GM12874 (cell line): ENCODE measurements at regions not wholly inside any gene's neighbourhood (a gene's known extent, or its start where the extent isn't known, plus 50 kb on each side); places are given as distances from the start of the nearest gene placed in this dataset.

Experiments
- TF ChIP-seq, protein P1 (sequence below): IDR thresholded peaks from 2 replicates; pipeline ENCODE4 v1.5.1; 2011; ENCODE audit warnings: low read depth, mild to moderate bottlenecking, control low read depth, low read length, moderate library complexity; ENCODE audit not compliant: insufficient read depth

DNA sequence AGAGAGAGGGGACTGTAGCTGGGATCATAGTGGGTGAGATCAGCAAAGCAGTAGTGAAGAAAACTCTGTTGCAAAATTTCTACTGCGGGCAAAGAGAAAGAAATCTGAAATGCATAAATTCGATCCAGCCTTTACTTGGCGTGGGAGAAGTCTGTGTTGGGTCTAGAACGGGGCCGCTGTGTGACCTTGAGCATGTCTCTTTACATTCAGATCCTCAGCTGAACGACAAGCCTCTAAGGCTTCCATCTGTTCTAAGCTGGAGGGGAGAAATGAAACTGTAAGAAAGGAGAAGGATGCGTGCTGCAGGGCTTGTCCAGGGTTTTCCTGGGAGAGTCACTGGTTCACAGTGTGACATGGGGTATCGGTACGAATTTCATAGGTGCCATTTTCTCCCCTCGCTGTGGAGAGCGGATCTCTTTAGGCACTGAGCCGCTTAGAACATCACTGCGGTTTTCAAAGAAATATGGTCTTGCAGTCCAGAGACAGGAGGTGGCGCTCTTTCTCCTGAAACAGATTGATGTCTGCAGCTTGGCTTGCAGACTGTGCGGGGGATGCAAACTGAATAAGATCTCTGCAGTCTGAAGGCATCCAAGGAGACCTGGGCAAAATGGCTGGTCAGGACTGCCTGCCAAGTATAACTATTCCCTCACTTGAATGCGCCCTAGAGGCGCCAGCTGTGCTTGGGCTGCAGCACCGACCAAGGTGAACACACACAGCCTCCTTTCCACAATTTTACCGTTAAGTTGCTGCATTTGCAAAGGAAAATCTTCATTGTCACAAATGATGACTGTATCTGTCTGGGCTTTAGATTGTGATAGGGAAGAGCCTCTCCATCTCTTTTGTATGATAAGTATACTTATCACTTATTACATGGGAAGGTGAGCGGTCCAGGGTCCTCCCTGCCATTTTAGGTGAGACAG is 104.1 kb downstream of the XCL2 start:
- TF ChIP-seq, protein P1, sequence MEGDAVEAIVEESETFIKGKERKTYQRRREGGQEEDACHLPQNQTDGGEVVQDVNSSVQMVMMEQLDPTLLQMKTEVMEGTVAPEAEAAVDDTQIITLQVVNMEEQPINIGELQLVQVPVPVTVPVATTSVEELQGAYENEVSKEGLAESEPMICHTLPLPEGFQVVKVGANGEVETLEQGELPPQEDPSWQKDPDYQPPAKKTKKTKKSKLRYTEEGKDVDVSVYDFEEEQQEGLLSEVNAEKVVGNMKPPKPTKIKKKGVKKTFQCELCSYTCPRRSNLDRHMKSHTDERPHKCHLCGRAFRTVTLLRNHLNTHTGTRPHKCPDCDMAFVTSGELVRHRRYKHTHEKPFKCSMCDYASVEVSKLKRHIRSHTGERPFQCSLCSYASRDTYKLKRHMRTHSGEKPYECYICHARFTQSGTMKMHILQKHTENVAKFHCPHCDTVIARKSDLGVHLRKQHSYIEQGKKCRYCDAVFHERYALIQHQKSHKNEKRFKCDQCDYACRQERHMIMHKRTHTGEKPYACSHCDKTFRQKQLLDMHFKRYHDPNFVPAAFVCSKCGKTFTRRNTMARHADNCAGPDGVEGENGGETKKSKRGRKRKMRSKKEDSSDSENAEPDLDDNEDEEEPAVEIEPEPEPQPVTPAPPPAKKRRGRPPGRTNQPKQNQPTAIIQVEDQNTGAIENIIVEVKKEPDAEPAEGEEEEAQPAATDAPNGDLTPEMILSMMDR: peak; percentile 76

DNA sequence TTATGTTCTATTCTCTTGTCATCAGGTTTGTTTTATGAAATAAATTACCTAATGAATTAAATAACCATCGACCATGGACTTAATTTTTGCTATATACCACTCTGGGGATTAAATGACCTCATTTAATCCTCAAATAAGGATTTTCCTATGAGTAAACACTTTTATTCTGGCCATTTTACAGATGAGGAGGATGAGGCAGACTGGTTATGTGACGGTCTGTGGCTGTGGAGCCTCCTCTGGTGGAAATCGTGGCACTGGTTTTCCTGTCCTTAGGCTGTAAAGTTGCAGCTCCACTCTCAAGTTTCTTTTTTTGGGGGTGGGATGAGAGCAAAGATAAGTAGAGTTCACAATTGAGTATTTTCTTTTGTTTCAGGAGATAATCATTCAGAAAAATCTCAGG is 105.2 kb downstream of the XCL2 start:
- TF ChIP-seq, protein P1: no peak

DNA sequence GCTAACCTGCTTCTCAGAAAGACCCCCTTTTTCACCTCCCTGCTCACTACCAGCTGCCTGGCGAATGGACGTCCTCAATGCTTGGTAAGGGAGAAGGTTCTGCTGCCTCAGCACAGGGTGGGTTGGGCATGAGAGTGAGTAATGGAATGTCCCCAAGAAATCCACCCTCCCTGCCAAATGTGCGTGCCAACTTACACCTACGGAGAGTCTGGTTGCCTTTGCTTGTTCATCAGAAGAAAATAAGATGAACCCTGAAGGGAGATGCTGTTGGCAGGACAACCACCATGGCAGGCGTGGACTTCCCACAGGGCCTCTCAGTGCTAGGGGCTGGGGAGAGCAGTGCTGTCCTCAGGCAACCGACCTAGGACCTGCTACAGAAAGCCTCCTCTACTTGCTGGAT is 106.0 kb downstream of the XCL2 start:
- TF ChIP-seq, protein P1: no peak

DNA sequence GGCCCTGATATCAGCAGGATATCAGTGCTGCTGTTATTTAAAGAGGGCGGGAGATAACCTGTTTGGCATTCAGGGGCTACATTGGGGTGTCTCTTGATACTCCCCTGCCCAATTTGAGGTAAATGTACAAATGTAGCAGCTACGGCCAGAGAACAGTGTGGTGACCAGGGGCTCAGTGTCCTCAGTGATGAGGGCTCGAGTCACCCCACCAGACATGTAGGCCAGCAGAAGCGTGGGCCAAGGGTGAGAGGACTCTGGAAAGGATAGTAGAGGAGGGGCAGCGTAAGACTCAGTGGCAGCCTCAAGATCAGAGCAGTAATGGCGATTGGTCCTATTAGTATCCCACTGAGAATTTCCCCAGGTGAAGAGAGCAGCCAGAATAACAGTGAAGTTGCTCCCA is 108.4 kb downstream of the XCL2 start:
- TF ChIP-seq, protein P1: no peak

DNA sequence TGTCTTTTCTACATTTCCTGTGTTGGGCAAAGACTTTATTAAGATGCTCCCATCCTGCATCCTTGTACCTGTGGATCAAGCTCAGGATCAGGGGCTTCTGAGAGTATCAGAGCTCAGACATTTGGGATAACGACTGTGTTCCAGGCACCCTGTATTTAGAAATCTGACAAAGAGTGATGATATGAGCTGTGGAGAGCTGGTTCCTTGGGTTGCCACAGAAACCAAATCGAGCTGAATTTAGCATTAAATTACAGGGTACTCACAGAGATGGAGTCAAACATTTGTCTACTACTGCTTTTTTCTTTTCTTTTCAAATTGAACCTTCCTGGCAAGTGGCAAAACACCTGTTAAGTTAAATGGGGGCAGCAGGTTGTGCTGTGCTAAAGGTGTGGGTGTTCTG is 110.6 kb downstream of the XCL2 start:
- TF ChIP-seq, protein P1: no peak

DNA sequence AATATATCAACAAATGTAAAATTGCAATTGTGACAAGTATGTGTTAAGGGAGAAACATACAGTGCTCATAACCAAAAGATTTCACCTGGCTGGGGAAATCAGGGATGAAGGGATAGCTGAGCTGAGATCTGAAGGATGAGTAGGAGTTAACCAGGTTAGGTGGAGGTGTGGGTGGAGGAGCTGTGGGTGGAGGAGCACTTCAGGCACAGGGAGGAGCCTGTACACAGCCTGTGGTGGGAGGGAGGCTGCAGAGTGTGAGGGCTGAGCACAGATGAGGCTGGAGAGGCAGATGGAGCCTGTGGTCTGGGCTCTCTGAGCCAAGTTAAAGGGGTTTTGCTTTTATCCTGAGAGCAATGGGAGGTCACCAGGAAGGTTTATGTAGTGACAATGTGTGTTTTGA is 111.9 kb downstream of the XCL2 start:
- TF ChIP-seq, protein P1: no peak

DNA sequence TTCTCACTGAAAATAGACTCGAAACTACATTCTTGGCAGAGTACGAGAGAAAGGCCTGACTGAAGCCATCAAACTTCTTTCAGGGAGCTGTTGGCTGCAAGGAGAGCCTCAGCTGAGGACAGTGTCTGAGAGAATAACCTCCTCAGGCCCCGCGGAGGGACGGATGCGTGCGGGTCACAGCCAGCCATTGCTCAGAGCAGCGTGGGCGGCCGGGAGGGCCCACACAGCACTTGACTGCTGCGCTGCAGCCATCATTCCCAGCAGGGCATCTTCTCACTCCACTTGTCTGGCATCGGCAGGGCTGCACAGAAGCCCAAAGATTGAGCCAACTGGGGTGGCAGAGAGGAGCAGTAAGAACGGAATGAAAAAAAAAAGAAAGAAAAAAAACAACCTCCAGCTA is 113.5 kb downstream of the XCL2 start:
- TF ChIP-seq, protein P1: no peak
